ENCODE measurements at regions not wholly inside any gene's neighbourhood (a gene's known extent, or its start where the extent isn't known, plus 50 kb on each side); places are given as distances from the start of the nearest gene placed in this dataset.

- no peak for DNase-seq
Measured at GRCh38 chr2:213202011-213202410, 50.6 kb upstream of the IKZF2 start.

- no peak for DNase-seq
Measured at GRCh38 chr2:213205944-213206343, 54.5 kb upstream of the IKZF2 start.

- no peak for DNase-seq
Measured at GRCh38 chr2:213213186-213213585, 61.8 kb upstream of the IKZF2 start.

GRCh38 chr2:213214209-213214608 is 62.8 kb upstream of the IKZF2 start:
- no peak for DNase-seq

- no peak for DNase-seq
Measured at GRCh38 chr2:213216461-213216860, 65.0 kb upstream of the IKZF2 start.

- DNase-seq: no peak
Measured at GRCh38 chr2:213219816-213220215, 64.4 kb upstream of the SPAG16 start.

GRCh38 chr2:213220967-213221603 is 63.2 kb upstream of the SPAG16 start:
- no peak for DNase-seq

GRCh38 chr2:213221957-213222356 is 62.3 kb upstream of the SPAG16 start:
- no peak for DNase-seq

GRCh38 chr2:213224366-213224765 is 59.9 kb upstream of the SPAG16 start:
- no peak for DNase-seq

GRCh38 chr2:213225866-213226265 is 58.4 kb upstream of the SPAG16 start:
- no peak for DNase-seq

GRCh38 chr2:213227458-213227857 is 56.8 kb upstream of the SPAG16 start:
- DNase-seq: no peak

- no peak for DNase-seq
Measured at GRCh38 chr2:213228638-213229037, 55.6 kb upstream of the SPAG16 start.

GRCh38 chr2:213229814-213230213 is 54.5 kb upstream of the SPAG16 start:
- no peak for DNase-seq

GRCh38 chr2:213231966-213232365 is 52.3 kb upstream of the SPAG16 start:
- no peak for DNase-seq

- DNase-seq: peak; percentile 21
Measured at GRCh38 chr2:213232649-213233437, 51.4 kb upstream of the SPAG16 start.

GRCh38 chr2:213233438-213234330 is 50.6 kb upstream of the SPAG16 start:
- no peak for DNase-seq
